HCT116 (cell line): ENCODE measurements at regions not wholly inside any gene's neighbourhood (a gene's known extent, or its start where the extent isn't known, plus 50 kb on each side); places are given as distances from the start of the nearest gene placed in this dataset.

Source experiments
- ATAC-seq: fragments of 200-7000 bp; cut with Tn5 transposase; 2 replicates; pipeline ENCODE4 v1.9.1; 2020; ENCODE audit warnings: mild to moderate bottlenecking, moderate library complexity
- BruUV-seq: library from RNA; stranded (reverse); fragments of 400-500 nt; replicated peaks from 2 replicates; lab custom pipeline; 2021; lab: Mats Ljungman, UMichigan
- CTCF ChIA-PET: fragments of 300-600 bp; sonication (Branson Sonifier 250); formaldehyde crosslinking; loops from one replicate; lab custom pipeline; 2021; ENCODE audit warnings: antibody characterized with exemption; lab: Charles Lee
- POLR2A ChIA-PET: fragments of 300-600, 350-600 bp; sonication (Branson Sonifier 250); formaldehyde crosslinking; loops from one replicate; lab custom pipeline; 2021; ENCODE audit warnings: antibody characterized with exemption; lab: Charles Lee
- RAD21 ChIA-PET, 2 experiments: fragments of 300-600 bp; sonication (Branson Sonifier 250); formaldehyde crosslinking; loops; one replicate each; lab custom pipeline; 2023; ENCODE audit warnings: low total read pairs in 2 of 2; ENCODE audit not compliant: uncharacterized antibody in 2 of 2, unreplicated experiment in 2 of 2, low non-redundant PET in 1 of 2; lab: Charles Lee
- DNase-seq: peaks from one replicate; pipeline ENCODE4 v3.0.0-alpha.2; 2010; ENCODE audit warnings: low read depth, low spot score
- H2AFZ ChIP-seq: fragments of 200-600 bp; shearing (Covaris generic), sonication (generic); 2 replicates; pipeline ENCODE4 v1.6.1; 2017; ENCODE audit warnings: low read depth, mixed run types, mixed read lengths, antibody characterized with exemption, low read length; ENCODE audit not compliant: poor library complexity, severe bottlenecking
- H3K27ac ChIP-seq: 2 replicates; pipeline ENCODE4 v1.5.1; 2012; ENCODE audit warnings: low read depth, low read length
- H3K27me3 ChIP-seq: fragments of 200-600 bp; sonication (generic); 2 replicates; pipeline ENCODE4 v1.6.1; 2016; ENCODE audit warnings: mixed run types, low read length, mixed read lengths; ENCODE audit not compliant: insufficient read depth
- H3K36me3 ChIP-seq, 2 experiments: fragments of 200-500 bp in 1 of 2; fragments of 200-600 bp in 1 of 2; sonication (Bioruptor generic) in 1 of 2; sonication (generic) in 1 of 2; 2 replicates each; pipeline versions ENCODE4 v1.5.1 to v1.6.1; 2014 to 2016; ENCODE audit warnings: low read length in 2 of 2, inconsistent platforms in 1 of 2, mixed read lengths in 1 of 2, mixed run types in 1 of 2; ENCODE audit not compliant: insufficient read depth in 2 of 2, control insufficient read depth in 1 of 2
- H3K4me1 ChIP-seq, 2 experiments: fragments of 200-600 bp in 1 of 2; sonication (generic) in 1 of 2; 2 replicates each; pipeline versions ENCODE4 v1.5.1 to v1.6.1; 2012 to 2017; ENCODE audit warnings: low read length in 2 of 2, inconsistent platforms in 1 of 2, mild to moderate bottlenecking in 1 of 2, mixed read lengths in 1 of 2, mixed run types in 1 of 2, moderate library complexity in 1 of 2; ENCODE audit not compliant: insufficient read depth in 2 of 2, control insufficient read depth in 1 of 2
- H3K4me2 ChIP-seq: fragments of 200-600 bp; sonication (generic); 2 replicates; pipeline ENCODE4 v1.6.1; 2017; ENCODE audit warnings: mixed run types, low read length, mixed read lengths
- H3K4me3 ChIP-seq, 2 experiments: fragments of 200-600 bp in 1 of 2; sonication (generic) in 1 of 2; replicated peaks in 1 of 2; 2 replicates each; pipeline ENCODE4 v1.5.1; 2011 to 2016; ENCODE audit warnings: low read length in 2 of 2, control low read depth in 1 of 2, low read depth in 1 of 2, mild to moderate bottlenecking in 1 of 2, mixed read lengths in 1 of 2, mixed run types in 1 of 2
- H3K79me2 ChIP-seq: fragments of 200-600 bp; sonication (generic); 2 replicates; pipeline ENCODE4 v1.6.1; 2017; ENCODE audit warnings: mild to moderate bottlenecking, mixed run types, low read length, moderate library complexity, mixed read lengths; ENCODE audit not compliant: insufficient read depth
- H3K9ac ChIP-seq: fragments of 200-600 bp; sonication (generic); 2 replicates; pipeline ENCODE4 v1.6.1; 2016; ENCODE audit warnings: low read length, mixed read lengths
- H3K9me2 ChIP-seq: fragments of 200-600 bp; sonication (generic), shearing (Covaris generic); 2 replicates; pipeline ENCODE4 v1.6.1; 2017; ENCODE audit warnings: mixed run types, mild to moderate bottlenecking, moderate library complexity; ENCODE audit not compliant: insufficient read depth
- H3K9me3 ChIP-seq, 2 experiments: fragments of 200-500 bp in 1 of 2; fragments of 200-600 bp in 1 of 2; sonication (Bioruptor generic) in 1 of 2; sonication (generic) in 1 of 2; 2 replicates each; pipeline ENCODE4 v1.6.1; 2014 to 2017; ENCODE audit warnings: low read length in 2 of 2, mixed read lengths in 2 of 2, inconsistent platforms in 1 of 2, low read depth in 1 of 2, mild to moderate bottlenecking in 1 of 2, mixed run types in 1 of 2, moderate library complexity in 1 of 2; ENCODE audit not compliant: control insufficient read depth in 1 of 2, insufficient read depth in 1 of 2
- H4K20me1 ChIP-seq: fragments of 200-600 bp; sonication (generic), shearing (Covaris generic); 2 replicates; pipeline ENCODE4 v1.6.1; 2017; ENCODE audit warnings: mixed run types, mild to moderate bottlenecking, moderate library complexity; ENCODE audit not compliant: insufficient read depth
- ATF3 ChIP-seq: IDR thresholded peaks from 2 replicates; pipeline ENCODE4 v1.6.1; 2012
- CBX3 ChIP-seq: IDR thresholded peaks from 2 replicates; pipeline ENCODE4 v1.6.1; 2012; ENCODE audit warnings: low read depth
- CEBPB ChIP-seq: IDR thresholded peaks from 2 replicates; pipeline ENCODE4 v1.6.1; 2012; ENCODE audit warnings: low read depth
- EGR1 ChIP-seq: IDR thresholded peaks from 2 replicates; pipeline ENCODE4 v1.6.1; 2012; ENCODE audit warnings: low read depth
- ELF1 ChIP-seq: IDR thresholded peaks from 2 replicates; pipeline ENCODE4 v1.6.1; 2012; ENCODE audit warnings: low read depth, borderline replicate concordance
- EZH2 ChIP-seq: fragments of 200-600 bp; sonication (generic); IDR thresholded peaks from 2 replicates; pipeline ENCODE4 v1.6.1; 2017; ENCODE audit warnings: antibody characterized with exemption, mixed run types
- FOSL1 ChIP-seq: IDR thresholded peaks from 2 replicates; pipeline ENCODE4 v1.6.1; 2012; ENCODE audit warnings: low read depth
- JUND ChIP-seq: IDR thresholded peaks from 2 replicates; pipeline ENCODE4 v1.6.1; 2012
- POLR2A ChIP-seq: IDR thresholded peaks from 2 replicates; pipeline ENCODE4 v1.7.0; 2011; ENCODE audit warnings: borderline replicate concordance; ENCODE audit not compliant: insufficient read depth, insufficient read length; ENCODE audit errors: extremely low read depth
- POLR2AphosphoS5 ChIP-seq: IDR thresholded peaks from 2 replicates; pipeline ENCODE4 v1.6.1; 2011; ENCODE audit warnings: mild to moderate bottlenecking, low read depth, low read length, moderate library complexity
- REST ChIP-seq: IDR thresholded peaks from 2 replicates; pipeline ENCODE4 v1.6.1; 2012; ENCODE audit warnings: low read depth
- SIN3A ChIP-seq: IDR thresholded peaks from 2 replicates; pipeline ENCODE4 v1.6.1; 2012; ENCODE audit warnings: low read depth
- SP1 ChIP-seq: IDR thresholded peaks from 2 replicates; pipeline ENCODE4 v1.6.1; 2012; ENCODE audit warnings: low read depth
- SRF ChIP-seq: IDR thresholded peaks from 2 replicates; pipeline ENCODE4 v1.6.1; 2012; ENCODE audit warnings: low read depth
- TCF7L2 ChIP-seq: IDR thresholded peaks from 2 replicates; pipeline ENCODE4 v1.7.0; 2011; ENCODE audit warnings: borderline replicate concordance, inconsistent platforms; ENCODE audit not compliant: insufficient read depth, insufficient read length; ENCODE audit errors: extremely low read depth
- YY1 ChIP-seq: IDR thresholded peaks from 2 replicates; pipeline ENCODE4 v1.6.1; 2011; ENCODE audit warnings: low read length, low read depth, moderate library complexity, mild to moderate bottlenecking; ENCODE audit not compliant: insufficient replicate concordance; ENCODE audit errors: extremely low read depth
- ZFX ChIP-seq: fragments of 450-650 bp; IDR thresholded peaks from 2 replicates; pipeline ENCODE4 v1.6.1; 2017
- ZNF274 ChIP-seq: fragments of 200-500 bp; sonication (Bioruptor generic); IDR thresholded peaks from 2 replicates; pipeline ENCODE4 v1.6.1; 2014; ENCODE audit warnings: mild to moderate bottlenecking, low read depth, low read length, inconsistent platforms
- intact Hi-C: fragments of 100-400 bp; cut with micrococcal nuclease; formaldehyde crosslinking; loops from 2 replicates; pipeline ENCODE4 v1.10.0; 2022

GRCh38 chr12:129971721-129972120 lies 67.9 kb upstream of the TMEM132D start (continued):
- TF ChIP-seq CEBPB (no peak), ZFX (no peak)

- Histone ChIP-seq H3K9me3 (peaks cover 0 to 9% of the 10 kb centered on the region in 2 experiments; a peak in 2 of 4 replicates), H3K27me3 (no peaks in the 10 kb centered on the region), H2AFZ (no peak overlapping the region), H3K36me3 (no peaks in the 10 kb centered on the region), H3K9me2 (no peaks in the 10 kb centered on the region), H3K4me3 (no peak overlapping the region), H3K4me1 (no peaks in the 10 kb centered on the region), H4K20me1 (no peaks in the 10 kb centered on the region), H3K79me2 (no peaks in the 10 kb centered on the region), H3K4me2 (no peak overlapping the region), H3K9ac (no peak overlapping the region), H3K27ac (no peak overlapping the region)
- ATAC-seq (no peak), DNase-seq (no peak)
- CTCF ChIA-PET = no interaction called here
- RAD21 ChIA-PET = no interaction called here
- POLR2A ChIA-PET = no interaction called here
- TF ChIP-seq ZNF274 = no peak
- intact Hi-C loops = no loop called here
- no TSS peak for BruUV-seq
Observed at GRCh38 chr12:129973236-129973961, 69.6 kb upstream of the TMEM132D start.

- ChIA-PET RAD21 (no interaction called here), CTCF (no interaction called here), POLR2A (no interaction called here)
- Histone ChIP-seq H3K4me3 (no peak overlapping the region), H3K27me3 (no peaks in the 10 kb centered on the region), H4K20me1 (no peaks in the 10 kb centered on the region), H3K4me2 (no peak overlapping the region), H2AFZ (no peak overlapping the region), H3K9ac (no peak overlapping the region), H3K79me2 (no peaks in the 10 kb centered on the region), H3K9me2 (no peaks in the 10 kb centered on the region), H3K36me3 (no peaks in the 10 kb centered on the region), H3K4me1 (no peaks in the 10 kb centered on the region), H3K27ac (no peak overlapping the region), H3K9me3 (peaks cover 4 to 26% of the 10 kb centered on the region in 2 experiments; a peak in 2 of 4 replicates)
- DNase-seq (no peak), ATAC-seq (no peak)
- no TSS peak for BruUV-seq
- intact Hi-C loops = no loop called here
- TF ChIP-seq TCF7L2 = no peak
- no peak for TF ChIP-seq EGR1
- no peak for TF ChIP-seq CEBPB
- TF ChIP-seq YY1 = no peak
- no peak for TF ChIP-seq CBX3
- TF ChIP-seq REST = no peak
- TF ChIP-seq ELF1 = no peak
- no peak for TF ChIP-seq JUND
- TF ChIP-seq ZFX = no peak
- TF ChIP-seq POLR2AphosphoS5 = no peak
- TF ChIP-seq POLR2A = no peak
- TF ChIP-seq EZH2 = no peak
- no peak for TF ChIP-seq SRF
- no peak for TF ChIP-seq SP1
- TF ChIP-seq ATF3 = no peak
- TF ChIP-seq SIN3A = no peak
- TF ChIP-seq FOSL1 = no peak
Observed at GRCh38 chr12:129984106-129984505, 80.3 kb upstream of the TMEM132D start.
